Right cardiac atrium (tissue), 5 donors: ENCODE measurements at regions not wholly inside any gene's neighbourhood (a gene's known extent, or its start where the extent isn't known, plus 50 kb on each side); places are given as distances from the start of the nearest gene placed in this dataset.

Experiments
- ATAC-seq, 2 donors: fragments of 200-7000 bp; cut with Tn5 transposase; one replicate each; pipeline versions ENCODE4 v1.8.0 to v1.9.1; 2020; ENCODE audit warnings: moderate library complexity in 2 of 2, mild to moderate bottlenecking in 1 of 2
- DNase-seq, 3 donors: peaks; one replicate each; pipeline ENCODE4 v3.0.0-alpha.2; 2020
- H3K27ac ChIP-seq: one replicate; pipeline ENCODE4 v1.5.1; 2013; ENCODE audit warnings: mild to moderate bottlenecking, low read length, control low read depth, moderate library complexity
- H3K27me3 ChIP-seq: one replicate; pipeline ENCODE4 v1.6.1; 2013; ENCODE audit not compliant: control insufficient read depth, insufficient read depth
- H3K4me1 ChIP-seq: one replicate; pipeline ENCODE4 v1.6.1; 2013; ENCODE audit warnings: low read length; ENCODE audit not compliant: control insufficient read depth, insufficient read depth
- H3K4me3 ChIP-seq: one replicate; pipeline ENCODE4 v1.5.1; 2013; ENCODE audit warnings: low read length, control low read depth
- H3K9me3 ChIP-seq: one replicate; pipeline ENCODE4 v1.6.1; 2013; ENCODE audit warnings: low read length; ENCODE audit not compliant: control insufficient read depth
- WGBS: extraction: QIAGEN DNeasy Blood & Tissue Kit; methylation state at CpG from one replicate; pipeline ENCODE4 v1.1.7; 2013; 5-methylcytosine and 5-hydroxymethylcytosine counted together
- intact Hi-C, 4 donors: fragments of 100-400 bp; cut with DNase I; formaldehyde crosslinking; loops; one replicate each; pipeline versions ENCODE4 v1.11.0 to v1.14.0; 2022 to 2023
- donor health status: healthy with polysubstance abuse.
- donor health status: DM: no; HTN: yes; CAD: no.
- donor health status: DM: no; HTN: no; CAD: no.
- donor health status: DM: no; HTN: yes; CAD: no; lungs with severe emphysema.
- donor health status: DM: yes; HTN: yes; CAD: no.

GRCh38 chr3:1002010-1002409 lies 90.8 kb upstream of the CNTN6 start:
- 73% methylated on average over 1 of the region's 1 CpG for WGBS
- Histone ChIP-seq H3K4me3 (no peak overlapping the region), H3K27me3 (no peaks in the 10 kb centered on the region), H3K27ac (no peak overlapping the region), H3K4me1 (no peaks in the 10 kb centered on the region), H3K9me3 (no peaks in the 10 kb centered on the region)
- ATAC-seq (no peak), DNase-seq (no peak)
- intact Hi-C loops = no loop called here

- Histone ChIP-seq H3K4me3 (no peak overlapping the region), H3K4me1 (no peaks in the 10 kb centered on the region), H3K9me3 (no peaks in the 10 kb centered on the region), H3K27me3 (no peaks in the 10 kb centered on the region), H3K27ac (no peak overlapping the region)
- DNase-seq = no peak
- WGBS = 37% methylated on average over 1 of the region's 1 CpG
- ATAC-seq = no peak
- intact Hi-C loops = no loop called here
These were observed 85.0 kb upstream of the CNTN6 start for GRCh38 chr3:1007866-1008265.

- Histone ChIP-seq H3K27me3 (no peaks in the 10 kb centered on the region), H3K4me1 (no peaks in the 10 kb centered on the region), H3K27ac (no peak overlapping the region), H3K4me3 (no peak overlapping the region), H3K9me3 (no peaks in the 10 kb centered on the region)
- no peak for DNase-seq
- intact Hi-C loops = no loop called here
- no peak for ATAC-seq
- WGBS = 90% methylated on average over 1 of the region's 1 CpG
These were observed 82.6 kb upstream of the CNTN6 start for GRCh38 chr3:1010228-1010627.

- H3K27ac ChIP-seq = no peak overlapping the region
- H3K4me3 ChIP-seq = no peak overlapping the region
- 47% methylated on average over 2 of the region's 2 CpGs for WGBS
- DNase-seq (no peak), ATAC-seq (no peak)
- no peaks in the 10 kb centered on the region for H3K4me1 ChIP-seq
- no peaks in the 10 kb centered on the region for H3K9me3 ChIP-seq
- intact Hi-C loops = no loop called here
- H3K27me3 ChIP-seq = no peaks in the 10 kb centered on the region
These were observed 77.0 kb upstream of the CNTN6 start for GRCh38 chr3:1015826-1016225.

GRCh38 chr3:1017870-1018269 lies 75.0 kb upstream of the CNTN6 start:
- ATAC-seq (peak in 1 of 2 donors; percentile 50), DNase-seq (no peak)
- Histone ChIP-seq H3K4me3 (no peak overlapping the region), H3K4me1 (no peaks in the 10 kb centered on the region), H3K9me3 (no peaks in the 10 kb centered on the region), H3K27me3 (no peaks in the 10 kb centered on the region), H3K27ac (no peak overlapping the region)
- intact Hi-C loops = no loop called here

GRCh38 chr3:1019157-1019556 lies 73.7 kb upstream of the CNTN6 start:
- WGBS = 57% methylated on average over 2 of the region's 2 CpGs
- no peaks in the 10 kb centered on the region for H3K4me1 ChIP-seq
- no peak overlapping the region for H3K4me3 ChIP-seq
- intact Hi-C loops = no loop called here
- ATAC-seq (no peak), DNase-seq (peak in 1 of 3 donors; percentile 40)
- no peaks in the 10 kb centered on the region for H3K27me3 ChIP-seq
- no peak overlapping the region for H3K27ac ChIP-seq
- no peaks in the 10 kb centered on the region for H3K9me3 ChIP-seq

GRCh38 chr3:1026395-1026794 lies 66.4 kb upstream of the CNTN6 start:
- WGBS = 77% methylated on average over 2 of the region's 2 CpGs
- no peak overlapping the region for H3K27ac ChIP-seq
- DNase-seq (no peak), ATAC-seq (no peak)
- H3K4me3 ChIP-seq = no peak overlapping the region
- H3K4me1 ChIP-seq = no peaks in the 10 kb centered on the region
- H3K9me3 ChIP-seq = no peaks in the 10 kb centered on the region
- intact Hi-C loops = no loop called here
- no peaks in the 10 kb centered on the region for H3K27me3 ChIP-seq

GRCh38 chr3:1036207-1036826 lies 56.5 kb upstream of the CNTN6 start:
- intact Hi-C loops = no loop called here
- 56% methylated on average over 4 of the region's 4 CpGs for WGBS

GRCh38 chr3:1037631-1038030 lies 55.2 kb upstream of the CNTN6 start:
- no peaks in the 10 kb centered on the region for H3K4me1 ChIP-seq
- no peaks in the 10 kb centered on the region for H3K9me3 ChIP-seq
- WGBS = 75% methylated on average over 5 of the region's 5 CpGs
- H3K27me3 ChIP-seq = no peaks in the 10 kb centered on the region
- H3K4me3 ChIP-seq = no peak overlapping the region
- intact Hi-C loops = no loop called here
- DNase-seq = no peak
- no peak overlapping the region for H3K27ac ChIP-seq
- ATAC-seq = no peak

More at GRCh38 chr3:1036207-1036826, 56.5 kb upstream of the CNTN6 start:
- Histone ChIP-seq H3K4me1 (no peaks in the 10 kb centered on the region), H3K27me3 (no peaks in the 10 kb centered on the region), H3K4me3 (no peak overlapping the region), H3K9me3 (no peaks in the 10 kb centered on the region), H3K27ac (no peak overlapping the region)
- no peak for DNase-seq
- ATAC-seq = no peak
